Spleen (tissue), 11 donors: ENCODE measurements at regions not wholly inside any gene's neighbourhood (a gene's known extent, or its start where the extent isn't known, plus 50 kb on each side); places are given as distances from the start of the nearest gene placed in this dataset.

ENCODE experiments used
- DNase-seq: peaks from one replicate; pipeline ENCODE4 v3.0.0-alpha.2; 2020
- H3K27ac ChIP-seq, 8 donors: fragments of 200-600 bp; sonication (generic) in 7 of 8; 1 replicate in 4 of 8; 2 replicates in 4 of 8; pipeline versions ENCODE4 v1.5.0 to v1.8.0; 2016 to 2021; ENCODE audit warnings: inconsistent platforms in 4 of 8, mild to moderate bottlenecking in 4 of 8, moderate library complexity in 1 of 8
- H3K27me3 ChIP-seq, 7 donors: fragments of 200-600 bp; sonication (generic) in 6 of 7; replicated peaks in 1 of 7; 1 replicate in 4 of 7; 2 replicates in 3 of 7; pipeline versions ENCODE4 v1.5.0 to v1.8.0; 2016 to 2021; ENCODE audit warnings: inconsistent platforms in 3 of 7, mild to moderate bottlenecking in 1 of 7
- H3K36me3 ChIP-seq, 6 donors: fragments of 200-600 bp; sonication (generic) in 5 of 6; 1 replicate in 4 of 6; 2 replicates in 2 of 6; pipeline versions ENCODE4 v1.5.0 to v1.8.0; 2016 to 2021; ENCODE audit warnings: inconsistent platforms in 2 of 6
- H3K4me1 ChIP-seq, 6 donors: fragments of 200-600 bp; sonication (generic) in 5 of 6; 1 replicate in 3 of 6; 2 replicates in 3 of 6; pipeline versions ENCODE4 v1.5.0 to v1.8.0; 2016 to 2021; ENCODE audit warnings: inconsistent platforms in 3 of 6
- H3K4me3 ChIP-seq, 8 donors: fragments of 200-600 bp; sonication (generic) in 7 of 8; 1 replicate in 4 of 8; 2 replicates in 4 of 8; pipeline versions ENCODE4 v1.5.0 to v1.8.0; 2016 to 2021; ENCODE audit warnings: inconsistent platforms in 4 of 8, mild to moderate bottlenecking in 4 of 8, moderate library complexity in 2 of 8
- H3K9me3 ChIP-seq, 8 donors: fragments of 200-600 bp; sonication (generic) in 7 of 8; 1 replicate in 4 of 8; 2 replicates in 4 of 8; pipeline versions ENCODE4 v1.5.0 to v1.8.0; 2016 to 2021; ENCODE audit warnings: inconsistent platforms in 4 of 8
- CTCF ChIP-seq, 11 experiments: fragments of 200-600 bp in 7 of 11; fragments of 450-650 bp in 4 of 11; sonication (generic) in 4 of 11; IDR thresholded peaks in 8 of 11; conservative IDR thresholded peaks in 3 of 11; 1 replicate in 7 of 11; 2 replicates in 4 of 11; pipeline versions ENCODE4 v1.4.0 to v1.8.0; 2016 to 2021; ENCODE audit warnings: antibody characterized with exemption in 11 of 11, inconsistent platforms in 4 of 11, mild to moderate bottlenecking in 1 of 11
- POLR2A ChIP-seq, 3 donors: fragments of 450-650 bp; IDR thresholded peaks; one replicate each; pipeline ENCODE4 v1.5.1; 2017; ENCODE audit warnings: antibody characterized with exemption in 3 of 3, mild to moderate bottlenecking in 1 of 3
- POLR2AphosphoS5 ChIP-seq, 3 donors: sonication (generic); formaldehyde crosslinking; IDR thresholded peaks; one replicate each; pipeline ENCODE4 v1.5.1; 2017; ENCODE audit warnings: antibody characterized with exemption in 3 of 3
- WGBS, 5 donors: extraction: QIAGEN DNeasy Blood & Tissue Kit in 3 of 5; methylation state at CpG; one replicate each; pipeline versions ENCODE4 v1.1.5 to v1.1.7; 2013 to 2018; 5-methylcytosine and 5-hydroxymethylcytosine counted together
- intact Hi-C: fragments of 100-400 bp; cut with DNase I; formaldehyde crosslinking; loops from one replicate; pipeline ENCODE4 v1.15.0; 2023; ENCODE audit warnings: low total_unique reads
- donor health status: healthy with polysubstance abuse.
- donor health status: DM: no; HTN: no; CAD: no; lungs with moderate emphysema.
- donor health status: DM: no; HTN: no; CAD: no.
- donor health status: Bipolar disorder and iron deficiency.
- donor health status: healthy.
- donor health status: DM: no; HTN: no; CAD: no.
- donor health status: DM: yes; HTN: yes; CAD: no.

- Histone ChIP-seq H3K4me3 (no peak overlapping the region), H3K36me3 (no peaks in the 10 kb centered on the region), H3K4me1 (no peaks in the 10 kb centered on the region), H3K27ac (no peak overlapping the region), H3K27me3 (no peaks in the 10 kb centered on the region), H3K9me3 (no peaks in the 10 kb centered on the region)
- 8 to 19% (median 17%) methylated on average over 2 of the region's 2 CpGs for WGBS, 5 donors
- DNase-seq, result no peak
- TF ChIP-seq POLR2A (IDR thresholded peaks at IDR 0.05) (no peak), CTCF (IDR thresholded peaks at IDR 0.05 in 8 of 11, conservative IDR thresholded peaks at IDR 0.05 in 3 of 11) (no peak), POLR2AphosphoS5 (IDR thresholded peaks at IDR 0.05) (no peak)
- intact Hi-C loops, result no loop called here
These were observed 258.1 kb downstream of the GABRG1 start for GRCh38 chr4:45865781-45866180.

GRCh38 chr4:45855857-45856256 lies 268.0 kb downstream of the GABRG1 start:
- no peak overlapping the region for H3K4me3 ChIP-seq
- peak; percentile 17 for DNase-seq
- H3K27me3 ChIP-seq, result no peaks in the 10 kb centered on the region
- TF ChIP-seq POLR2AphosphoS5 (IDR thresholded peaks at IDR 0.05), result no peak
- TF ChIP-seq CTCF (IDR thresholded peaks at IDR 0.05 in 8 of 11, conservative IDR thresholded peaks at IDR 0.05 in 3 of 11), result no peak
- TF ChIP-seq POLR2A (IDR thresholded peaks at IDR 0.05), result no peak
- 60 to 81% (median 70%) methylated on average over 2 of the region's 2 CpGs for WGBS, 5 donors
- peaks cover 0 to 21% (median 5%) of the 10 kb centered on the region in 8 donors for H3K9me3 ChIP-seq
- H3K27ac ChIP-seq, result no peak overlapping the region
- no peaks in the 10 kb centered on the region for H3K36me3 ChIP-seq
- no peaks in the 10 kb centered on the region for H3K4me1 ChIP-seq
- intact Hi-C loops, result no loop called here

- no peak overlapping the region for H3K27ac ChIP-seq
- no peak for DNase-seq
- 78 to 91% (median 88%) methylated on average over 1 of the region's 1 CpG for WGBS, 5 donors
- no peak for TF ChIP-seq POLR2AphosphoS5 (IDR thresholded peaks at IDR 0.05)
- TF ChIP-seq POLR2A (IDR thresholded peaks at IDR 0.05), result no peak
- no peak for TF ChIP-seq CTCF (IDR thresholded peaks at IDR 0.05 in 8 of 11, conservative IDR thresholded peaks at IDR 0.05 in 3 of 11)
- H3K9me3 ChIP-seq, result peaks cover 0 to 4% (median 0%) of the 10 kb centered on the region in 8 donors
- H3K4me1 ChIP-seq, result no peaks in the 10 kb centered on the region
- intact Hi-C loops, result no loop called here
- no peaks in the 10 kb centered on the region for H3K36me3 ChIP-seq
- H3K4me3 ChIP-seq, result no peak overlapping the region
- H3K27me3 ChIP-seq, result no peaks in the 10 kb centered on the region
These were observed 277.8 kb downstream of the GABRG1 start for GRCh38 chr4:45846016-45846415.

GRCh38 chr4:45841791-45842190 lies 282.1 kb downstream of the GABRG1 start:
- no peaks in the 10 kb centered on the region for H3K27me3 ChIP-seq
- intact Hi-C loops, result no loop called here
- 52 to 66% (median 55%) methylated on average over 2 of the region's 2 CpGs for WGBS, 5 donors
- no peak for DNase-seq
- H3K4me1 ChIP-seq, result no peaks in the 10 kb centered on the region
- H3K27ac ChIP-seq, result no peak overlapping the region
- H3K9me3 ChIP-seq, result no peaks in the 10 kb centered on the region
- no peak overlapping the region for H3K4me3 ChIP-seq
- H3K36me3 ChIP-seq, result no peaks in the 10 kb centered on the region
- no peak for TF ChIP-seq CTCF (IDR thresholded peaks at IDR 0.05 in 8 of 11, conservative IDR thresholded peaks at IDR 0.05 in 3 of 11)
- no peak for TF ChIP-seq POLR2AphosphoS5 (IDR thresholded peaks at IDR 0.05)
- no peak for TF ChIP-seq POLR2A (IDR thresholded peaks at IDR 0.05)
